ENCODE measurements at regions not wholly inside any gene's neighbourhood (a gene's known extent, or its start where the extent isn't known, plus 50 kb on each side); places are given as distances from the start of the nearest gene placed in this dataset.

- Histone ChIP-seq H3K4me3 (ENCODE audit: control insufficient read depth in 2 of 3, extremely low read depth in 1 of 3, insufficient read depth in 2 of 3, low read depth in 1 of 3, low read length in 3 of 3) (no peak overlapping the region), H4K20me1 (ENCODE audit: control insufficient read depth, extremely low read depth, insufficient read depth, low read length) (no peaks in the 10 kb centered on the region), H3K79me2 (ENCODE audit: control insufficient read depth, insufficient read depth, low read length) (no peaks in the 10 kb centered on the region), H3K4me1 (ENCODE audit: control insufficient read depth, extremely low read depth, insufficient read depth, low read length) (no peaks in the 10 kb centered on the region), H3K9me3 (ENCODE audit: control insufficient read depth, low read depth, low read length) (no peaks in the 10 kb centered on the region), H3K9me1 (ENCODE audit: control insufficient read depth, extremely low read depth, insufficient read depth, low read length) (no peaks in the 10 kb centered on the region), H3K27ac (ENCODE audit: control insufficient read depth, insufficient read depth, low read length) (no peak overlapping the region), H3K27me3 (ENCODE audit: control insufficient read depth, extremely low read depth, insufficient read depth, low read length) (peaks cover 4% of the 10 kb centered on the region), H3K9ac (ENCODE audit: control insufficient read depth, extremely low read depth, insufficient read depth, low read length) (no peak overlapping the region), H2AFZ (ENCODE audit: control insufficient read depth, low read length) (no peak overlapping the region), H3K4me2 (ENCODE audit: control insufficient read depth, extremely low read depth, insufficient read depth, low read depth, low read length) (no peak overlapping the region), H3K36me3 (ENCODE audit: control insufficient read depth in 2 of 2, extremely low read depth in 1 of 2, insufficient read depth in 2 of 2, low read length in 2 of 2) (no peaks in the 10 kb centered on the region)
- TF ChIP-seq CTCF (optimal IDR thresholded peaks at IDR 0.05 in 1 of 3, IDR thresholded peaks at IDR 0.05 in 1 of 3, conservative IDR thresholded peaks at IDR 0.05 in 1 of 3; ENCODE audit: extremely low read depth in 1 of 3, insufficient read depth in 2 of 3, low read length in 3 of 3), result no peak
- TF ChIP-seq EZH2 (IDR thresholded peaks at IDR 0.05; ENCODE audit: low read length), result no peak
- dilution Hi-C loops (cut with MboI; ENCODE audit: extremely low pct_ligation_motif_present, low sequenced_read_pairs), result no loop called here
- DNase-seq (ENCODE audit: low read depth, low spot score), result no peak
- FAIRE-seq, result no peak
These were observed 69.1 kb upstream of the HOPX start for GRCh38 chr4:56750231-56750630.

- no peaks in the 10 kb centered on the region for H3K36me3 ChIP-seq (ENCODE audit: control insufficient read depth in 2 of 2, extremely low read depth in 1 of 2, insufficient read depth in 2 of 2, low read length in 2 of 2)
- H3K4me2 ChIP-seq (ENCODE audit: control insufficient read depth, extremely low read depth, insufficient read depth, low read depth, low read length), result no peak overlapping the region
- no peaks in the 10 kb centered on the region for H3K4me1 ChIP-seq (ENCODE audit: control insufficient read depth, extremely low read depth, insufficient read depth, low read length)
- FAIRE-seq, result no peak
- TF ChIP-seq CTCF (optimal IDR thresholded peaks at IDR 0.05 in 1 of 3, IDR thresholded peaks at IDR 0.05 in 1 of 3, conservative IDR thresholded peaks at IDR 0.05 in 1 of 3; ENCODE audit: extremely low read depth in 1 of 3, insufficient read depth in 2 of 3, low read length in 3 of 3) (no peak), EZH2 (IDR thresholded peaks at IDR 0.05; ENCODE audit: low read length) (no peak)
- H3K79me2 ChIP-seq (ENCODE audit: control insufficient read depth, insufficient read depth, low read length), result no peaks in the 10 kb centered on the region
- no peak overlapping the region for H3K4me3 ChIP-seq (ENCODE audit: control insufficient read depth in 2 of 3, extremely low read depth in 1 of 3, insufficient read depth in 2 of 3, low read depth in 1 of 3, low read length in 3 of 3)
- no peaks in the 10 kb centered on the region for H3K9me3 ChIP-seq (ENCODE audit: control insufficient read depth, low read depth, low read length)
- H3K9ac ChIP-seq (ENCODE audit: control insufficient read depth, extremely low read depth, insufficient read depth, low read length), result no peak overlapping the region
- H2AFZ ChIP-seq (ENCODE audit: control insufficient read depth, low read length), result no peak overlapping the region
- no peaks in the 10 kb centered on the region for H3K9me1 ChIP-seq (ENCODE audit: control insufficient read depth, extremely low read depth, insufficient read depth, low read length)
- H3K27me3 ChIP-seq (ENCODE audit: control insufficient read depth, extremely low read depth, insufficient read depth, low read length), result peaks cover 4% of the 10 kb centered on the region
- no peak overlapping the region for H3K27ac ChIP-seq (ENCODE audit: control insufficient read depth, insufficient read depth, low read length)
- no peaks in the 10 kb centered on the region for H4K20me1 ChIP-seq (ENCODE audit: control insufficient read depth, extremely low read depth, insufficient read depth, low read length)
- dilution Hi-C loops (cut with MboI; ENCODE audit: extremely low pct_ligation_motif_present, low sequenced_read_pairs), result no loop called here
- no peak for DNase-seq (ENCODE audit: low read depth, low spot score)
These were observed 67.2 kb upstream of the HOPX start for GRCh38 chr4:56748271-56748670.
